Ascending aorta (tissue), 2 donors: ENCODE measurements at regions not wholly inside any gene's neighbourhood (a gene's known extent, or its start where the extent isn't known, plus 50 kb on each side); places are given as distances from the start of the nearest gene placed in this dataset.
A peak's percentile ranks its signal among the peaks of the same experiment; 100 is the strongest.
"Not testable (repeated sequence)": the region's sequence is repeated elsewhere in the genome, so short reads cannot be mapped to it uniquely, and the experiment has no call there.

Experiments
- DNase-seq, 2 donors: peaks; one replicate each; pipeline ENCODE4 v3.0.0-alpha.2; 2019; ENCODE audit warnings: low spot score in 2 of 2
- H3K27ac ChIP-seq, 2 donors: fragments of 200-600 bp; sonication (generic); one replicate each; pipeline ENCODE4 v1.5.1; 2016 to 2017; ENCODE audit warnings: mild to moderate bottlenecking in 1 of 2
- H3K27me3 ChIP-seq: fragments of 200-600 bp; sonication (generic); one replicate; pipeline ENCODE4 v1.5.1; 2017
- H3K36me3 ChIP-seq, 2 donors: fragments of 200-600 bp; sonication (generic); one replicate each; pipeline ENCODE4 v1.5.1; 2016
- H3K4me1 ChIP-seq, 2 donors: fragments of 200-600 bp; sonication (generic); one replicate each; pipeline ENCODE4 v1.5.1; 2016 to 2017; ENCODE audit warnings: mild to moderate bottlenecking in 1 of 2
- H3K4me3 ChIP-seq, 2 donors: fragments of 200-600 bp; sonication (generic); one replicate each; pipeline ENCODE4 v1.5.1; 2016 to 2017; ENCODE audit warnings: mild to moderate bottlenecking in 1 of 2
- H3K9me3 ChIP-seq, 2 donors: fragments of 200-600 bp; sonication (generic); one replicate each; pipeline ENCODE4 v1.5.1; 2016
- CTCF ChIP-seq, 3 experiments: fragments of 200-600 bp in 2 of 3; fragments of 450-650 bp in 1 of 3; sonication (generic) in 2 of 3; IDR thresholded peaks; one replicate each; pipeline ENCODE4 v1.5.1; 2016 to 2019; ENCODE audit warnings: antibody characterized with exemption in 3 of 3, mild to moderate bottlenecking in 1 of 3, moderate library complexity in 1 of 3
- intact Hi-C: fragments of 100-400 bp; cut with DNase I; formaldehyde crosslinking; loops from one replicate; pipeline ENCODE4 v1.15.1; 2023

GRCh38 chr1:165116171-165116570 is 240.3 kb downstream of the LMX1A start:
- DNase-seq, result no peak
- Histone ChIP-seq H3K36me3 (no peaks in the 10 kb centered on the region), H3K9me3 (no peaks in the 10 kb centered on the region), H3K27ac (no peak overlapping the region), H3K4me1 (no peaks in the 10 kb centered on the region), H3K27me3 (no peaks in the 10 kb centered on the region), H3K4me3 (no peak overlapping the region)
- TF ChIP-seq CTCF (IDR thresholded peaks at IDR 0.05), result no peak
- intact Hi-C loops, result no loop called here

GRCh38 chr1:165114889-165115285 is 241.6 kb downstream of the LMX1A start:
- no peaks in the 10 kb centered on the region for H3K9me3 ChIP-seq
- no peak overlapping the region for H3K4me3 ChIP-seq
- H3K27ac ChIP-seq, result no peak overlapping the region
- intact Hi-C loops, result no loop called here
- no peaks in the 10 kb centered on the region for H3K36me3 ChIP-seq
- DNase-seq, result no peak
- no peaks in the 10 kb centered on the region for H3K27me3 ChIP-seq
- no peaks in the 10 kb centered on the region for H3K4me1 ChIP-seq
- TF ChIP-seq CTCF (IDR thresholded peaks at IDR 0.05), result no peak

- Histone ChIP-seq H3K36me3 (no peaks in the 10 kb centered on the region), H3K9me3 (no peaks in the 10 kb centered on the region), H3K27ac (no peak overlapping the region), H3K27me3 (no peaks in the 10 kb centered on the region), H3K4me3 (no peak overlapping the region), H3K4me1 (no peaks in the 10 kb centered on the region)
- TF ChIP-seq CTCF (IDR thresholded peaks at IDR 0.05), result peak in 2 of 3 experiments; percentile 66 to 72
- intact Hi-C loops, result no loop called here
- DNase-seq, result peak in 1 of 2 donors; percentile 65
Observed at GRCh38 chr1:165114022-165114888, 242.3 kb downstream of the LMX1A start.

GRCh38 chr1:165112260-165112659 is 244.3 kb downstream of the LMX1A start:
- DNase-seq, result no peak
- H3K9me3 ChIP-seq, result no peaks in the 10 kb centered on the region
- TF ChIP-seq CTCF (IDR thresholded peaks at IDR 0.05), result no peak
- no peaks in the 10 kb centered on the region for H3K4me1 ChIP-seq
- intact Hi-C loops, result no loop called here
- H3K27me3 ChIP-seq, result no peaks in the 10 kb centered on the region
- H3K27ac ChIP-seq, result no peak overlapping the region
- no peak overlapping the region for H3K4me3 ChIP-seq
- no peaks in the 10 kb centered on the region for H3K36me3 ChIP-seq

GRCh38 chr1:165109013-165109412 is 247.5 kb downstream of the LMX1A start:
- intact Hi-C loops, result no loop called here
- H3K27ac ChIP-seq, result no peak overlapping the region
- TF ChIP-seq CTCF (IDR thresholded peaks at IDR 0.05), result no peak

GRCh38 chr1:165092542-165093162 is 263.9 kb downstream of the LMX1A start:
- H3K27me3 ChIP-seq, H3K36me3 ChIP-seq, H3K4me1 ChIP-seq, H3K27ac ChIP-seq, intact Hi-C loops, H3K4me3 ChIP-seq, H3K9me3 ChIP-seq, DNase-seq: not testable (repeated sequence)

More at GRCh38 chr1:165109013-165109412, 247.5 kb downstream of the LMX1A start:
- DNase-seq, result no peak
- H3K36me3 ChIP-seq, result no peaks in the 10 kb centered on the region
- no peak overlapping the region for H3K4me3 ChIP-seq
- H3K27me3 ChIP-seq, result no peaks in the 10 kb centered on the region
- H3K9me3 ChIP-seq, result no peaks in the 10 kb centered on the region
- no peaks in the 10 kb centered on the region for H3K4me1 ChIP-seq
